ENCODE measurements at regions not wholly inside any gene's neighbourhood (a gene's known extent, or its start where the extent isn't known, plus 50 kb on each side); places are given as distances from the start of the nearest gene placed in this dataset.

GRCh38 chrX:39710776-39711175 is 387.0 kb downstream of the BCOR start:
- DNase-seq (ENCODE audit: extremely low read depth, low read depth, low spot score): no peak

DNA sequence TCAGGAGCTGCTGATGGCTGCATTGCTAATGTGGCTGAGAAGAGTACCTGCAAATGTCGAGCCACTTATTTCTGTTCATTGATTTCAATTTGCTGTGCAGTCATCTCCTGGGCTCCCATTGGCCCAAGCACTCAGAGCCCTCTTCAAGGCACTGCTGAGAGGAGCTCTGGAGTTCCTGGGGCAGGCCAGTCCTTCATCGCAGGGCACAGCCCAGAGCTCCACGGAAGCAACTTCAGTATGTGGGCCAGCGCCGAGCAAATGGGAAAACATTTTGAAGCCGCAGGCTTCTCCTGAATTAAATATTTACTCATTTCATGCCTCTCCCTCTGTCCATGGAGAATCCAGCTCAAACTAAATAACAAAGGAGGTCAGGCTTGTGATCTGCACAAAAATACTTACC is 383.3 kb downstream of the BCOR start:
- no peak for DNase-seq (ENCODE audit: extremely low read depth, low read depth, low spot score)

GRCh38 chrX:39716401-39716800 is 381.4 kb downstream of the BCOR start:
- DNase-seq (ENCODE audit: extremely low read depth, low read depth, low spot score): no peak

- DNase-seq (ENCODE audit: extremely low read depth, low read depth, low spot score): no peak
Measured at GRCh38 chrX:39716802-39717540, 380.8 kb downstream of the BCOR start.

GRCh38 chrX:39718981-39719380 is 378.8 kb downstream of the BCOR start:
- no peak for DNase-seq (ENCODE audit: extremely low read depth, low read depth, low spot score)

DNA sequence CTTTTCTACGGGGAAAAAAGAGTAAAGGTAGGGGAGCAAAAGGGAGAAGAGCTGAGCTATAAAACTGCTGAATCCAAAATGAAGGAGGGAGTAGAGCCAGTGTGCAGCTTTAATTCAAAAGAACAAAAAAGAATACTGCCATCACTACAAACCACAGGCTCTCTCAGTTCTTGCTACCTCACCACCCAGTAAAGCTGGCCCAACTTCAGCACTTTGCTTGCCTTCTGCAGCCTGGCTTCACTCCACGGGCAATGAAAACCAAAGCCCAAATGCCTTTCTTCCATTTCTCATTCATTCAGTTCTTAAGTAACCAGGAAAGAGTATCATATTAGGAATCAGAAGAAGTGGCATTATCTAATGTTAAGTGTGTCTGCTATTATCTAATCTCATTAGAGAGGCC is 376.8 kb downstream of the BCOR start:
- DNase-seq (ENCODE audit: extremely low read depth, low read depth, low spot score): no peak

GRCh38 chrX:39721566-39722279 is 376.0 kb downstream of the BCOR start:
- no peak for DNase-seq (ENCODE audit: extremely low read depth, low read depth, low spot score)

DNA sequence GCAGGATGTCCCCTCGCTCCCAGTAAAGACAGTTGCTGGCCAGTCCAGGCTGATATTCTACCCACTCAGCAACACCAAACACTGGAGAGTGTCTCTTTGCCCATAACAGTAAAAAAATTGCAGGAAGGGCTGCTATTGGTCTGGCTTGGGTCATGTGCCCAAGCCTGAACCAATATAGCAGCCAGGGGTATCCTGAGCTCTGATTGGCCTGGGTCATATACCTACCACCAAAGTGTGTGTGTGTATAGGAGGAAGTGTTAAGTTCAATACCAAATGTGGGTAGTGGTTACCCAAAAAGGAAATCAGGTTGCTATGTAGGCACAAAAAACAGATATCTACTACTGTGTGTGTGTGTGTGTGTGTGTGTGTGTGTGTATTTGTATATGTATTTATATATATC is 373.2 kb downstream of the BCOR start:
- no peak for DNase-seq (ENCODE audit: extremely low read depth, low read depth, low spot score)

DNA sequence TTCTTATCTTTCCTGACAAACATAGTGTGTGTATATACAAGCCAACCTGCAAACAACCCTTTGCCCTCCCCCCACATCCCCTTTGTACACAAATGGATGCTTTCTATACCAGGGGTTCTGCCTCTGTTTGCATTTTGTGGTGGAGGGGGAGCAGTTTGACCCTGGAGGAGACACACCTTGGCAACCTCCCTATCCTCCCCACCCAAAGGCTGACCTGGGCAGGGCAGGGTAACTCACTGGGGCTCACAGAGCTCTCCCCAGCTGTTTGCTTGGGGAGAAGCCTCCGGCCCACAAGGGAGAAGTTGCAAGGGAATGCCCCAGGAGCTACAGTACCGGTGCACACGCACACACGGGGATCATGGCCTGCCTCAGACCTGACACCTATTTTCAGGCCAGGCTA is 372.6 kb downstream of the BCOR start:
- DNase-seq (ENCODE audit: extremely low read depth, low read depth, low spot score): no peak

GRCh38 chrX:39725928-39726619 is 371.7 kb downstream of the BCOR start:
- no peak for DNase-seq (ENCODE audit: extremely low read depth, low read depth, low spot score)

- DNase-seq (ENCODE audit: extremely low read depth, low read depth, low spot score): no peak
Measured at GRCh38 chrX:39726771-39727170, 371.0 kb downstream of the BCOR start.

GRCh38 chrX:39728025-39728424 is 369.7 kb downstream of the BCOR start:
- no peak for DNase-seq (ENCODE audit: extremely low read depth, low read depth, low spot score)

- no peak for DNase-seq (ENCODE audit: extremely low read depth, low read depth, low spot score)
Measured at GRCh38 chrX:39728852-39729598, 368.7 kb downstream of the BCOR start.

GRCh38 chrX:39729981-39730661 is 367.6 kb downstream of the BCOR start:
- no peak for DNase-seq (ENCODE audit: extremely low read depth, low read depth, low spot score)

- no peak for DNase-seq (ENCODE audit: extremely low read depth, low read depth, low spot score)
Measured at GRCh38 chrX:39730662-39731329, 367.0 kb downstream of the BCOR start.

DNA sequence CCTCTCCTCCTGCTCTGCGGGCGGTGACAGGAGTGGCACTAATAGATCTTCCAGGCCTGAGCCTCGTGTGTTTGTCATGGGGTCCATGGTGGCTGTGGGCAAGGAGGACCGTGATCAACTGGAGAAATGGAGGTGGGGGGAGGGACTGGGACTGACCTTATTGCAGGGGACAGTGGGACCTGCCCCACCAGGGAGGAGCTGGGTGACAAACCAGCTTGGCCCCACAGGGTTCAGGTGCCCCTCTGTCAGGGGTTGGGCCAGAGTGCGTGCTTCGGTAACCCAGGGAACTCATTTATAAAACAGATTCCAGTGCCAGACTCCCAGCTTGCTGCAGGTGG is 366.5 kb downstream of the BCOR start:
- no peak for DNase-seq (ENCODE audit: extremely low read depth, low read depth, low spot score)

GRCh38 chrX:39731735-39732134 is 366.0 kb downstream of the BCOR start:
- no peak for DNase-seq (ENCODE audit: extremely low read depth, low read depth, low spot score)

DNA sequence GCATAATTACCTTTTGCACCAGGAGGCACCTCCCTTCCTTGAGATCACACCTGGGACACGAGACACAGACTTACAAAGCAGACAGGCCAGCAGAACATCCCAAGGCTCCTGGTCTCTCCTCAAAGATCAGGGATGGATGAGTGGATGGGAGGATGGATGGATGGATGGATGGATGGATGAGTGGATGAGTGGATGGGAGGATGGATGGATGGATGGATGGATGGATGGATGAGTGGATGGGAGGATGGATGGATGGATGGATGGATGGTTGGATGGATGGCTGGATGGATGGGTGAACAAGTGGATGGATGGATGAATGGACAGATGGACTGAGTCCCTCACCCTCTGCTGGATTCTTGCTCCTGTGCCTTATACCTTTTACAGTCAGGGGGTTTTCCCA is 364.0 kb downstream of the BCOR start:
- no peak for DNase-seq (ENCODE audit: extremely low read depth, low read depth, low spot score)

- DNase-seq (ENCODE audit: extremely low read depth, low read depth, low spot score): no peak
Measured at GRCh38 chrX:39734174-39734776, 363.5 kb downstream of the BCOR start.

Data from glomerular endothelial cell (primary cell).